ENCODE measurements at regions not wholly inside any gene's neighbourhood (a gene's known extent, or its start where the extent isn't known, plus 50 kb on each side); places are given as distances from the start of the nearest gene placed in this dataset.

DNA sequence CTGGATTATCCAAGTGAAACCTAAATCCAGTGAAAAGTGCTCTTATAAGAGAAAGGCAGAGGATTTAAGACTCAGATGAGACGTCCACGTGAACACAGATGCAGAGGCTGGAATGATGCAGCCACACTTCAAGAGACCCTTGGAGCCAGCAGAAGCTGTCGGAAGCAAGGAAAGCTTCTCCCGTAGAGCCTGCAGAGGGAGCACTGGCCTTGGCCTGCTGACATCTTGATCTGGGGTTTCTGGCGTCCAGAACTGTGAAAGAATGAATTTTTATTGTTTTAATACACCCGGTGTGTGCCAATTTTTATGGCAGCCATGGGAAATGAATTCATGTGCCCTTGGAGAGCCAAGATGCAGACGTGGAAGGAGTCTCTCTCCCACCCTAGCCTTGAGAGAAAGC, 407.0 kb upstream of the B3GAT1 start (continued):
- TF ChIP-seq, protein P1, sequence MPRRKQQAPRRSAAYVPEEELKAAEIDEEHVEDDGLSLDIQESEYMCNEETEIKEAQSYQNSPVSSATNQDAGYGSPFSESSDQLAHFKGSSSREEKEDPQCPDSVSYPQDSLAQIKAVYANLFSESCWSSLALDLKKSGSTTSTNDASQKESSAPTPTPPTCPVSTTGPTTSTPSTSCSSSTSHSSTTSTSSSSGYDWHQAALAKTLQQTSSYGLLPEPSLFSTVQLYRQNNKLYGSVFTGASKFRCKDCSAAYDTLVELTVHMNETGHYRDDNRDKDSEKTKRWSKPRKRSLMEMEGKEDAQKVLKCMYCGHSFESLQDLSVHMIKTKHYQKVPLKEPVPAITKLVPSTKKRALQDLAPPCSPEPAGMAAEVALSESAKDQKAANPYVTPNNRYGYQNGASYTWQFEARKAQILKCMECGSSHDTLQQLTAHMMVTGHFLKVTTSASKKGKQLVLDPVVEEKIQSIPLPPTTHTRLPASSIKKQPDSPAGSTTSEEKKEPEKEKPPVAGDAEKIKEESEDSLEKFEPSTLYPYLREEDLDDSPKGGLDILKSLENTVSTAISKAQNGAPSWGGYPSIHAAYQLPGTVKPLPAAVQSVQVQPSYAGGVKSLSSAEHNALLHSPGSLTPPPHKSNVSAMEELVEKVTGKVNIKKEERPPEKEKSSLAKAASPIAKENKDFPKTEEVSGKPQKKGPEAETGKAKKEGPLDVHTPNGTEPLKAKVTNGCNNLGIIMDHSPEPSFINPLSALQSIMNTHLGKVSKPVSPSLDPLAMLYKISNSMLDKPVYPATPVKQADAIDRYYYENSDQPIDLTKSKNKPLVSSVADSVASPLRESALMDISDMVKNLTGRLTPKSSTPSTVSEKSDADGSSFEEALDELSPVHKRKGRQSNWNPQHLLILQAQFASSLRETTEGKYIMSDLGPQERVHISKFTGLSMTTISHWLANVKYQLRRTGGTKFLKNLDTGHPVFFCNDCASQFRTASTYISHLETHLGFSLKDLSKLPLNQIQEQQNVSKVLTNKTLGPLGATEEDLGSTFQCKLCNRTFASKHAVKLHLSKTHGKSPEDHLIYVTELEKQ (tag by site-specific recombination; IDR thresholded peaks at IDR 0.05; ENCODE audit: borderline replicate concordance) = no peak
- no peak for TF ChIP-seq ZEB2 (tag by site-specific recombination; IDR thresholded peaks at IDR 0.05)
- TF ChIP-seq ZNF621 (tag by site-specific recombination; IDR thresholded peaks at IDR 0.05) = no peak
- no peak for TF ChIP-seq ZNF560 (tag by site-specific recombination; IDR thresholded peaks at IDR 0.05; ENCODE audit: borderline replicate concordance)

DNA sequence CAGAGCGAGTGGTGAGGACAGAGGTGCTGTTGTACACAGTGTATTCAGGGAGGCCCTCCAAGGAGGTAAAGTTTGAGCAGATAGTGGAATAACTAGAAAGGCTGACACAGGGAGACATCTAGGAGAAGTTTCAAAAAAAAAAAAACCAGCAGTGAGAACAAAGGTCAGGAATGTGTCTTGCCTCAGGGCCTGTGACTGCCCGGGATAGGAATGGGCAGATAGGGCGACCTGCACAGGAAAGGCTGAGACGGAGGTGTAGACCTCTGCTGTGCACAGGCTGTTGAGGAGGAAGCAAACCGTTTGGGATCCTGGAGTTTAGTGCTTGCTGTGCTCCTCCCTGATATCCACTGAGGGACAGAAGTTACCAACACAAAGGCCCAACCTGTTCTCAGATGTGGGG, 406.5 kb upstream of the B3GAT1 start:
- TF ChIP-seq MEIS1 (CRISPR knock-in tag; IDR thresholded peaks at IDR 0.05; ENCODE audit: borderline replicate concordance) (no peak), TRIM28 (IDR thresholded peaks at IDR 0.05; ENCODE audit: borderline replicate concordance, low read length) (no peak), ZNF670 (tag by site-specific recombination; IDR thresholded peaks at IDR 0.05; ENCODE audit: low read depth) (no peak), ZNF426 (tag by site-specific recombination; IDR thresholded peaks at IDR 0.05) (no peak), ZNF837 (tag by site-specific recombination; IDR thresholded peaks at IDR 0.05) (no peak), ZNF501 (tag by site-specific recombination; IDR thresholded peaks at IDR 0.05) (no peak), ZNF561 (tag by site-specific recombination; IDR thresholded peaks at IDR 0.05; ENCODE audit: borderline replicate concordance) (no peak), ZNF558 (tag by site-specific recombination; IDR thresholded peaks at IDR 0.05) (no peak), ZFHX2 (tag by site-specific recombination; conservative IDR thresholded peaks at IDR 0.05) (no peak), ZNF121 (tag by site-specific recombination; IDR thresholded peaks at IDR 0.05) (no peak), ZNF423 (tag by site-specific recombination; IDR thresholded peaks at IDR 0.05) (no peak), ZSCAN23 (tag by site-specific recombination; IDR thresholded peaks at IDR 0.05) (no peak), ZNF843 (tag by site-specific recombination; IDR thresholded peaks at IDR 0.05) (no peak), ZNF610 (tag by site-specific recombination; IDR thresholded peaks at IDR 0.05; ENCODE audit: borderline replicate concordance) (no peak)
- TF ChIP-seq, protein P2, sequence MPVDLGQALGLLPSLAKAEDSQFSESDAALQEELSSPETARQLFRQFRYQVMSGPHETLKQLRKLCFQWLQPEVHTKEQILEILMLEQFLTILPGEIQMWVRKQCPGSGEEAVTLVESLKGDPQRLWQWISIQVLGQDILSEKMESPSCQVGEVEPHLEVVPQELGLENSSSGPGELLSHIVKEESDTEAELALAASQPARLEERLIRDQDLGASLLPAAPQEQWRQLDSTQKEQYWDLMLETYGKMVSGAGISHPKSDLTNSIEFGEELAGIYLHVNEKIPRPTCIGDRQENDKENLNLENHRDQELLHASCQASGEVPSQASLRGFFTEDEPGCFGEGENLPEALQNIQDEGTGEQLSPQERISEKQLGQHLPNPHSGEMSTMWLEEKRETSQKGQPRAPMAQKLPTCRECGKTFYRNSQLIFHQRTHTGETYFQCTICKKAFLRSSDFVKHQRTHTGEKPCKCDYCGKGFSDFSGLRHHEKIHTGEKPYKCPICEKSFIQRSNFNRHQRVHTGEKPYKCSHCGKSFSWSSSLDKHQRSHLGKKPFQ (tag by site-specific recombination; IDR thresholded peaks at IDR 0.05) = no peak
- TF ChIP-seq, protein P3, sequence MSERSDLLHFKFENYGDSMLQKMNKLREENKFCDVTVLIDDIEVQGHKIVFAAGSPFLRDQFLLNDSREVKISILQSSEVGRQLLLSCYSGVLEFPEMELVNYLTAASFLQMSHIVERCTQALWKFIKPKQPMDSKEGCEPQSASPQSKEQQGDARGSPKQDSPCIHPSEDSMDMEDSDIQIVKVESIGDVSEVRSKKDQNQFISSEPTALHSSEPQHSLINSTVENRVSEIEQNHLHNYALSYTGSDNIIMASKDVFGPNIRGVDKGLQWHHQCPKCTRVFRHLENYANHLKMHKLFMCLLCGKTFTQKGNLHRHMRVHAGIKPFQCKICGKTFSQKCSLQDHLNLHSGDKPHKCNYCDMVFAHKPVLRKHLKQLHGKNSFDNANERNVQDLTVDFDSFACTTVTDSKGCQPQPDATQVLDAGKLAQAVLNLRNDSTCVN (tag by site-specific recombination; optimal IDR thresholded peaks at IDR 0.05) = no peak
- TF ChIP-seq, protein P4, sequence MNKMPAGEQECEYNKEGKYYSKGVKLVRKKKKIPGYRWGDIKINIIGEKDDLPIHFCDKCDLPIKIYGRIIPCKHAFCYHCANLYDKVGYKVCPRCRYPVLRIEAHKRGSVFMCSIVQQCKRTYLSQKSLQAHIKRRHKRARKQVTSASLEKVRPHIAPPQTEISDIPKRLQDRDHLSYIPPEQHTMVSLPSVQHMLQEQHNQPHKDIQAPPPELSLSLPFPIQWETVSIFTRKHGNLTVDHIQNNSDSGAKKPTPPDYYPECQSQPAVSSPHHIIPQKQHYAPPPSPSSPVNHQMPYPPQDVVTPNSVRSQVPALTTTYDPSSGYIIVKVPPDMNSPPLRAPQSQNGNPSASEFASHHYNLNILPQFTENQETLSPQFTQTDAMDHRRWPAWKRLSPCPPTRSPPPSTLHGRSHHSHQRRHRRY (tag by site-specific recombination; IDR thresholded peaks at IDR 0.05) = no peak
- TF ChIP-seq, protein P5, sequence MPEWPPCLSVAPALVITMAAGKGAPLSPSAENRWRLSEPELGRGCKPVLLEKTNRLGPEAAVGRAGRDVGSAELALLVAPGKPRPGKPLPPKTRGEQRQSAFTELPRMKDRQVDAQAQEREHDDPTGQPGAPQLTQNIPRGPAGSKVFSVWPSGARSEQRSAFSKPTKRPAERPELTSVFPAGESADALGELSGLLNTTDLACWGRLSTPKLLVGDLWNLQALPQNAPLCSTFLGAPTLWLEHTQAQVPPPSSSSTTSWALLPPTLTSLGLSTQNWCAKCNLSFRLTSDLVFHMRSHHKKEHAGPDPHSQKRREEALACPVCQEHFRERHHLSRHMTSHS (tag by site-specific recombination; IDR thresholded peaks at IDR 0.05) = no peak
- ChIA-PET CTCF (interaction anchor here (0.8 kb wide), 1 partner anchor 210 kb away, joined by 3 read pairs; no protein-coding TSS in a partner anchor), POLR2A (no interaction called here)
- Histone ChIP-seq H3K36me3 (ENCODE audit: control insufficient read depth in 2 of 2, insufficient read depth in 1 of 2, low read length in 2 of 2) (no peaks in the 10 kb centered on the region), H3K4me3 (ENCODE audit: low read depth, low read length) (no peak overlapping the region), H3K4me1 (ENCODE audit: control insufficient read depth, insufficient read depth, low read length) (no peaks in the 10 kb centered on the region), H3K27ac (ENCODE audit: extremely low read depth, low read depth, low read length) (no peak overlapping the region), H3K9me3 (ENCODE audit: control insufficient read depth, insufficient read depth, low read depth, low read length) (no peaks in the 10 kb centered on the region)

Measured in HEK293 (cell line).